SK-N-SH (cell line): ENCODE measurements at regions not wholly inside any gene's neighbourhood (a gene's known extent, or its start where the extent isn't known, plus 50 kb on each side); places are given as distances from the start of the nearest gene placed in this dataset.

ENCODE experiments used
- CTCF ChIA-PET: fragments of 300-600, 350-600 bp; formaldehyde crosslinking; extraction: SDS; loops from one replicate; lab custom pipeline; 2021; lab: Yijun Ruan, JAX
- POLR2A ChIA-PET: fragments of 350-600 bp; sonication (Branson Sonifier 250); formaldehyde crosslinking; extraction: SDS; loops from one replicate; lab custom pipeline; 2020; ENCODE audit warnings: antibody characterized with exemption, inconsistent platforms; lab: Yijun Ruan, JAX
- DNase-seq: peaks from one replicate; pipeline ENCODE4 v3.0.0; 2012
- H2AFZ ChIP-seq: fragments of 200-600 bp; sonication (generic); 2 replicates; pipeline ENCODE4 v1.8.1; 2016; ENCODE audit warnings: antibody characterized with exemption, mild to moderate bottlenecking, low read depth
- H3F3A ChIP-seq: fragments of 200-600 bp; sonication (generic); replicated peaks from 2 replicates; pipeline ENCODE3; 2016; ENCODE audit warnings: antibody characterized with exemption, mild to moderate bottlenecking; ENCODE audit not compliant: insufficient read depth
- H3K27ac ChIP-seq, 2 experiments: fragments of 200-500 bp in 1 of 2; fragments of 200-600 bp in 1 of 2; sonication (Bioruptor generic) in 1 of 2; sonication (generic), shearing (Covaris generic) in 1 of 2; 2 replicates each; pipeline versions ENCODE4 v1.5.1 to v1.6.1; 2014 to 2016; ENCODE audit warnings: low read depth in 2 of 2, inconsistent platforms in 1 of 2, low read length in 1 of 2, mild to moderate bottlenecking in 1 of 2, mixed read lengths in 1 of 2
- H3K27me3 ChIP-seq: fragments of 200-600 bp; sonication (generic), shearing (Covaris generic); 2 replicates; pipeline ENCODE4 v1.6.1; 2016; ENCODE audit warnings: mixed run types; ENCODE audit not compliant: insufficient read depth
- H3K36me3 ChIP-seq, 2 experiments: fragments of 200-500 bp in 1 of 2; fragments of 200-600 bp in 1 of 2; sonication (Bioruptor generic) in 1 of 2; sonication (generic) in 1 of 2; replicated peaks in 1 of 2; 2 replicates each; pipeline versions ENCODE3 to v1.5.1; 2014 to 2016; ENCODE audit warnings: low read length in 1 of 2, mild to moderate bottlenecking in 1 of 2; ENCODE audit not compliant: insufficient read depth in 2 of 2, control insufficient read depth in 1 of 2
- H3K4me1 ChIP-seq, 2 experiments: fragments of 200-500 bp in 1 of 2; fragments of 200-600 bp in 1 of 2; sonication (Bioruptor generic) in 1 of 2; sonication (generic), shearing (Covaris generic) in 1 of 2; 2 replicates each; pipeline versions ENCODE4 v1.5.1 to v1.6.1; 2014 to 2016; ENCODE audit warnings: low read depth in 1 of 2, low read length in 1 of 2, mixed run types in 1 of 2; ENCODE audit not compliant: insufficient read depth in 2 of 2, control insufficient read depth in 1 of 2
- H3K4me2 ChIP-seq: fragments of 200-600 bp; sonication (generic), shearing (Covaris generic); 2 replicates; pipeline ENCODE4 v1.6.1; 2017; ENCODE audit warnings: mixed run types
- H3K4me3 ChIP-seq, 2 experiments: fragments of 200-500 bp in 1 of 2; fragments of 200-600 bp in 1 of 2; sonication (Bioruptor generic) in 1 of 2; sonication (generic), shearing (Covaris generic) in 1 of 2; 2 replicates each; pipeline versions ENCODE4 v1.5.1 to v1.8.1; 2014 to 2016; ENCODE audit warnings: low read depth in 2 of 2, inconsistent platforms in 1 of 2, low read length in 1 of 2, mild to moderate bottlenecking in 1 of 2, mixed read lengths in 1 of 2, moderate library complexity in 1 of 2
- H3K79me2 ChIP-seq: fragments of 200-600 bp; sonication (generic); 2 replicates; pipeline ENCODE4 v1.8.1; 2017; ENCODE audit warnings: mild to moderate bottlenecking; ENCODE audit not compliant: insufficient read depth
- H3K9ac ChIP-seq: fragments of 200-600 bp; sonication (generic); 2 replicates; pipeline ENCODE4 v1.6.1; 2017; ENCODE audit warnings: mixed run types
- H3K9me2 ChIP-seq: fragments of 200-600 bp; sonication (generic); 2 replicates; pipeline ENCODE4 v1.6.1; 2017; ENCODE audit warnings: mixed run types
- H3K9me3 ChIP-seq: fragments of 200-600 bp; sonication (generic); 2 replicates; pipeline ENCODE4 v1.6.1; 2017; ENCODE audit warnings: mixed run types, mild to moderate bottlenecking, moderate library complexity
- H4K20me1 ChIP-seq: fragments of 200-600 bp; sonication (generic); 2 replicates; pipeline ENCODE4 v1.6.1; 2017; ENCODE audit warnings: mild to moderate bottlenecking, mixed run types; ENCODE audit not compliant: insufficient read depth
- CHD2 ChIP-seq: fragments of 150-350 bp; IDR thresholded peaks from 2 replicates; pipeline ENCODE4 v1.6.1; 2018; ENCODE audit warnings: low read length; ENCODE audit not compliant: partially characterized antibody
- CTCF ChIP-seq: fragments of 200-600 bp; sonication (generic); IDR thresholded peaks from 2 replicates; pipeline ENCODE4 v1.6.1; 2017; ENCODE audit warnings: antibody characterized with exemption, mild to moderate bottlenecking, moderate library complexity
- ELF1 ChIP-seq: IDR thresholded peaks from 2 replicates; pipeline ENCODE4 v1.4.0; 2012
- EP300 ChIP-seq, 2 experiments: IDR thresholded peaks; 2 replicates each; pipeline versions ENCODE4 v1.4.0 to v1.6.1; 2012; ENCODE audit warnings: borderline replicate concordance in 1 of 2, low read depth in 1 of 2, low read length in 1 of 2
- EZH2phosphoT487 ChIP-seq: fragments of 200-600 bp; sonication (generic); IDR thresholded peaks from 2 replicates; pipeline ENCODE4 v1.6.1; 2017; ENCODE audit warnings: low read depth, mixed run types, mild to moderate bottlenecking, antibody characterized with exemption, moderate library complexity, borderline replicate concordance
- FOXJ3 ChIP-seq: sonication (generic); formaldehyde crosslinking; IDR thresholded peaks from 2 replicates; pipeline ENCODE4 v1.5.1; 2020; ENCODE audit warnings: mild to moderate bottlenecking, missing genetic modification reagents
- GABPA ChIP-seq: IDR thresholded peaks from 2 replicates; pipeline ENCODE4 v1.4.0; 2012; ENCODE audit warnings: low read depth, mild to moderate bottlenecking
- GATA2 ChIP-seq: sonication (generic); formaldehyde crosslinking; IDR thresholded peaks from 2 replicates; pipeline ENCODE4 v1.5.0; 2020; ENCODE audit warnings: mild to moderate bottlenecking, missing genetic modification reagents
- MAX ChIP-seq: IDR thresholded peaks from 2 replicates; pipeline ENCODE4 v1.4.0; 2012; ENCODE audit warnings: low read depth
- NRF1 ChIP-seq: IDR thresholded peaks from 2 replicates; pipeline ENCODE4 v1.6.1; 2012; ENCODE audit warnings: low read depth, mild to moderate bottlenecking, low read length
- PBX3 ChIP-seq: IDR thresholded peaks from 2 replicates; pipeline ENCODE4; 2012
- POLR2AphosphoS5 ChIP-seq: IDR thresholded peaks from 2 replicates; pipeline ENCODE4 v1.6.1; 2012; ENCODE audit warnings: low read depth, low read length
- RAD21 ChIP-seq: IDR thresholded peaks from 2 replicates; pipeline ENCODE4 v1.6.1; 2012; ENCODE audit warnings: mild to moderate bottlenecking, low read length
- RCOR1 ChIP-seq: fragments of 150-350 bp; IDR thresholded peaks from 2 replicates; pipeline ENCODE4 v1.6.1; 2017; ENCODE audit warnings: antibody characterized with exemption, low read length
- SIN3A ChIP-seq: IDR thresholded peaks from 2 replicates; pipeline ENCODE4 v1.6.1; 2012; ENCODE audit warnings: low read depth, mild to moderate bottlenecking, low read length, moderate library complexity, borderline replicate concordance
- TAF1 ChIP-seq: IDR thresholded peaks from 2 replicates; pipeline ENCODE4 v1.6.1; 2012; ENCODE audit warnings: low read depth, mild to moderate bottlenecking, low read length, moderate library complexity, borderline replicate concordance
- TCF12 ChIP-seq: IDR thresholded peaks from 2 replicates; pipeline ENCODE4 v1.4.0; 2012
- TF ChIP-seq, protein P1 (sequence below): fragments of 150-350 bp; IDR thresholded peaks from 2 replicates; pipeline ENCODE4 v1.6.1; 2017; ENCODE audit warnings: antibody characterized with exemption, low read length, low read depth, borderline replicate concordance
- TF ChIP-seq, protein P2 (sequence below): IDR thresholded peaks from 2 replicates; pipeline ENCODE4 v1.4.0; 2012; ENCODE audit warnings: low read depth, borderline replicate concordance

- Histone ChIP-seq H2AFZ (no peak overlapping the region), H3K9me2 (0 out of 2 replicates have a peak, but pooled peaks cover 4% of the 10 kb centered on the region), H3K4me2 (no peak overlapping the region), H4K20me1 (no peaks in the 10 kb centered on the region), H3F3A (no peaks in the 10 kb centered on the region), H3K27me3 (no peaks in the 10 kb centered on the region), H3K9ac (no peak overlapping the region), H3K9me3 (peaks cover 5% of the 10 kb centered on the region; the same call in 1 of the 2 replicates), H3K79me2 (no peaks in the 10 kb centered on the region), H3K36me3 (no peaks in the 10 kb centered on the region), H3K4me3 (no peak overlapping the region), H3K4me1 (no peaks in the 10 kb centered on the region), H3K27ac (no peak overlapping the region)
- POLR2A ChIA-PET, result no interaction called here
- no peak for DNase-seq
- TF ChIP-seq ELF1 (no peak), TAF1 (no peak), PBX3 (no peak), RAD21 (no peak)
- CTCF ChIA-PET, result no interaction called here
These were observed 411.1 kb upstream of the CXADR start for GRCh38 chr21:17101696-17102095.

- Histone ChIP-seq H3K9me2 (no peaks in the 10 kb centered on the region), H3K36me3 (no peaks in the 10 kb centered on the region), H3K27ac (no peak overlapping the region), H3K4me2 (no peak overlapping the region), H3F3A (no peaks in the 10 kb centered on the region), H4K20me1 (no peaks in the 10 kb centered on the region), H3K9me3 (0 out of 2 replicates have a peak, but pooled peaks cover under 1% of the 10 kb centered on the region), H2AFZ (no peak overlapping the region), H3K79me2 (no peaks in the 10 kb centered on the region), H3K9ac (no peak overlapping the region), H3K27me3 (no peaks in the 10 kb centered on the region), H3K4me3 (no peak overlapping the region), H3K4me1 (no peaks in the 10 kb centered on the region)
- ChIA-PET CTCF (no interaction called here), POLR2A (no interaction called here)
- TF ChIP-seq EZH2phosphoT487, result no peak
- no peak for TF ChIP-seq GATA2 (CRISPR knock-in tag)
- no peak for TF ChIP-seq NRF1
- no peak for TF ChIP-seq FOXJ3
- no peak for TF ChIP-seq TCF12
- TF ChIP-seq GABPA, result no peak
- TF ChIP-seq POLR2AphosphoS5, result no peak
- no peak for TF ChIP-seq CTCF
- TF ChIP-seq, protein P1, sequence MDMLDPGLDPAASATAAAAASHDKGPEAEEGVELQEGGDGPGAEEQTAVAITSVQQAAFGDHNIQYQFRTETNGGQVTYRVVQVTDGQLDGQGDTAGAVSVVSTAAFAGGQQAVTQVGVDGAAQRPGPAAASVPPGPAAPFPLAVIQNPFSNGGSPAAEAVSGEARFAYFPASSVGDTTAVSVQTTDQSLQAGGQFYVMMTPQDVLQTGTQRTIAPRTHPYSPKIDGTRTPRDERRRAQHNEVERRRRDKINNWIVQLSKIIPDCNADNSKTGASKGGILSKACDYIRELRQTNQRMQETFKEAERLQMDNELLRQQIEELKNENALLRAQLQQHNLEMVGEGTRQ, result no peak
- TF ChIP-seq, protein P2, sequence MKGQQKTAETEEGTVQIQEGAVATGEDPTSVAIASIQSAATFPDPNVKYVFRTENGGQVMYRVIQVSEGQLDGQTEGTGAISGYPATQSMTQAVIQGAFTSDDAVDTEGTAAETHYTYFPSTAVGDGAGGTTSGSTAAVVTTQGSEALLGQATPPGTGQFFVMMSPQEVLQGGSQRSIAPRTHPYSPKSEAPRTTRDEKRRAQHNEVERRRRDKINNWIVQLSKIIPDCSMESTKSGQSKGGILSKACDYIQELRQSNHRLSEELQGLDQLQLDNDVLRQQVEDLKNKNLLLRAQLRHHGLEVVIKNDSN, result no peak
- no peak for TF ChIP-seq SIN3A
- no peak for TF ChIP-seq MAX
- TF ChIP-seq RCOR1, result no peak
- no peak for TF ChIP-seq CHD2
- no peak for TF ChIP-seq EP300 (IDR thresholded peaks at IDR 0.05; ENCODE audit: borderline replicate concordance in 1 of 2, low read depth in 1 of 2, low read length in 1 of 2)
- no peak for DNase-seq
These were observed 406.9 kb upstream of the CXADR start for GRCh38 chr21:17105932-17106331.
